K562 (cell line): ENCODE measurements at regions not wholly inside any gene's neighbourhood (a gene's known extent, or its start where the extent isn't known, plus 50 kb on each side); places are given as distances from the start of the nearest gene placed in this dataset.
A peak's percentile ranks its signal among the peaks of the same experiment; 100 is the strongest.

Source experiments
- BHLHE40 ChIP-seq: IDR thresholded peaks from 2 replicates; pipeline ENCODE4 v1.6.1; 2011; ENCODE audit warnings: low read length, improper control_type of control experiment
- CHD1 ChIP-seq: fragments of 200-600 bp; sonication (generic); IDR thresholded peaks from one replicate; pipeline ENCODE4 v1.6.1; 2012; ENCODE audit warnings: mild to moderate bottlenecking, moderate library complexity, low read length, inconsistent platforms
- EZH2 ChIP-seq: IDR thresholded peaks from 2 replicates; pipeline ENCODE4 v1.6.1; 2012; ENCODE audit warnings: low read depth, mild to moderate bottlenecking, inconsistent platforms, low read length, borderline replicate concordance
- FOXP1 ChIP-seq: sonication (generic); formaldehyde crosslinking; IDR thresholded peaks from 2 replicates; pipeline ENCODE4 v1.8.0; 2022; ENCODE audit warnings: mild to moderate bottlenecking, missing genetic modification reagents
- GATA2 ChIP-seq: sonication (generic); formaldehyde crosslinking; IDR thresholded peaks from 2 replicates; pipeline ENCODE4 v1.4.0; 2020; ENCODE audit warnings: mild to moderate bottlenecking, missing genetic modification reagents
- ID3 ChIP-seq, 2 experiments: fragments of 250-450 bp in 1 of 2; fragments of 450-650 bp in 1 of 2; sonication (Bioruptor Pico) in 1 of 2; IDR thresholded peaks; 2 replicates each; pipeline versions ENCODE4 v1.6.1 to v1.8.0; 2016 to 2021; ENCODE audit warnings: mild to moderate bottlenecking in 2 of 2, moderate library complexity in 2 of 2, missing compliant biosample characterization in 1 of 2, missing genetic modification characterization in 1 of 2
- MEIS2 ChIP-seq: fragments of 450-650 bp; IDR thresholded peaks from 2 replicates; pipeline ENCODE4 v1.6.1; 2014; ENCODE audit warnings: mild to moderate bottlenecking; ENCODE audit not compliant: partially characterized antibody
- NUFIP1 ChIP-seq: fragments of 450-650 bp; IDR thresholded peaks from 2 replicates; pipeline ENCODE4 v1.6.1; 2018; ENCODE audit not compliant: partially characterized antibody
- PHF21A ChIP-seq: fragments of 450-650 bp; IDR thresholded peaks from 2 replicates; pipeline ENCODE4 v1.6.1; 2017; ENCODE audit warnings: low read depth, borderline replicate concordance
- SMAD4 ChIP-seq: fragments of 250-450 bp; sonication (Bioruptor Pico); conservative IDR thresholded peaks from 2 replicates; pipeline ENCODE4 v1.8.0; 2021; ENCODE audit warnings: inconsistent platforms, mild to moderate bottlenecking, moderate library complexity
- SOX6 ChIP-seq: fragments of 450-650 bp; IDR thresholded peaks from 2 replicates; pipeline ENCODE4 v1.6.1; 2014; ENCODE audit warnings: mild to moderate bottlenecking
- ZNF609 ChIP-seq: sonication (generic); formaldehyde crosslinking; IDR thresholded peaks from 2 replicates; pipeline ENCODE4 v1.8.1; 2023; ENCODE audit warnings: missing genetic modification reagents, mild to moderate bottlenecking, borderline replicate concordance
- TF ChIP-seq, protein P1 (sequence below), 2 experiments: fragments of 450-650 bp; IDR thresholded peaks; 2 replicates each; pipeline ENCODE4 v1.6.1; 2018; ENCODE audit warnings: mild to moderate bottlenecking in 2 of 2, low read depth in 1 of 2; ENCODE audit not compliant: partially characterized antibody in 2 of 2
- TF ChIP-seq, protein P2 (sequence below): sonication (generic); formaldehyde crosslinking; IDR thresholded peaks from 2 replicates; pipeline ENCODE4 v1.5.0; 2020; ENCODE audit warnings: missing genetic modification reagents

GRCh38 chr15:77737238-77738037, 104.7 kb upstream of the LINGO1 start (continued):
- TF ChIP-seq MEIS2 (peak; percentile 76), ZNF609 (CRISPR knock-in tag) (no peak; the same call in 1 of the 2 replicates), SOX6 (peak; percentile 90), BHLHE40 (peak; percentile 86), SMAD4 (CRISPR knock-in tag) (peak; percentile 66; the same call in 1 of the 2 replicates), NUFIP1 (peak; percentile 78), FOXP1 (CRISPR knock-in tag) (peak; percentile 50; the same call in 1 of the 2 replicates), GATA2 (peak; percentile 82), PHF21A (0 out of 2 replicates have a peak, but pooled peaks have one; percentile 54), ID3 (CRISPR knock-in tag; IDR thresholded peaks at IDR 0.05) (no peak), ID3 (tag; IDR thresholded peaks at IDR 0.05) (peak; percentile 39; the same call in 1 of the 2 replicates), EZH2 (no peak), CHD1 (no peak)
- TF ChIP-seq, protein P1, sequence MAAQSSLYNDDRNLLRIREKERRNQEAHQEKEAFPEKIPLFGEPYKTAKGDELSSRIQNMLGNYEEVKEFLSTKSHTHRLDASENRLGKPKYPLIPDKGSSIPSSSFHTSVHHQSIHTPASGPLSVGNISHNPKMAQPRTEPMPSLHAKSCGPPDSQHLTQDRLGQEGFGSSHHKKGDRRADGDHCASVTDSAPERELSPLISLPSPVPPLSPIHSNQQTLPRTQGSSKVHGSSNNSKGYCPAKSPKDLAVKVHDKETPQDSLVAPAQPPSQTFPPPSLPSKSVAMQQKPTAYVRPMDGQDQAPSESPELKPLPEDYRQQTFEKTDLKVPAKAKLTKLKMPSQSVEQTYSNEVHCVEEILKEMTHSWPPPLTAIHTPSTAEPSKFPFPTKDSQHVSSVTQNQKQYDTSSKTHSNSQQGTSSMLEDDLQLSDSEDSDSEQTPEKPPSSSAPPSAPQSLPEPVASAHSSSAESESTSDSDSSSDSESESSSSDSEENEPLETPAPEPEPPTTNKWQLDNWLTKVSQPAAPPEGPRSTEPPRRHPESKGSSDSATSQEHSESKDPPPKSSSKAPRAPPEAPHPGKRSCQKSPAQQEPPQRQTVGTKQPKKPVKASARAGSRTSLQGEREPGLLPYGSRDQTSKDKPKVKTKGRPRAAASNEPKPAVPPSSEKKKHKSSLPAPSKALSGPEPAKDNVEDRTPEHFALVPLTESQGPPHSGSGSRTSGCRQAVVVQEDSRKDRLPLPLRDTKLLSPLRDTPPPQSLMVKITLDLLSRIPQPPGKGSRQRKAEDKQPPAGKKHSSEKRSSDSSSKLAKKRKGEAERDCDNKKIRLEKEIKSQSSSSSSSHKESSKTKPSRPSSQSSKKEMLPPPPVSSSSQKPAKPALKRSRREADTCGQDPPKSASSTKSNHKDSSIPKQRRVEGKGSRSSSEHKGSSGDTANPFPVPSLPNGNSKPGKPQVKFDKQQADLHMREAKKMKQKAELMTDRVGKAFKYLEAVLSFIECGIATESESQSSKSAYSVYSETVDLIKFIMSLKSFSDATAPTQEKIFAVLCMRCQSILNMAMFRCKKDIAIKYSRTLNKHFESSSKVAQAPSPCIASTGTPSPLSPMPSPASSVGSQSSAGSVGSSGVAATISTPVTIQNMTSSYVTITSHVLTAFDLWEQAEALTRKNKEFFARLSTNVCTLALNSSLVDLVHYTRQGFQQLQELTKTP (IDR thresholded peaks at IDR 0.05; ENCODE audit: low read depth in 1 of 2, partially characterized antibody in 2 of 2): peak in 1 of 2 experiments; percentile 60
- TF ChIP-seq, protein P2, sequence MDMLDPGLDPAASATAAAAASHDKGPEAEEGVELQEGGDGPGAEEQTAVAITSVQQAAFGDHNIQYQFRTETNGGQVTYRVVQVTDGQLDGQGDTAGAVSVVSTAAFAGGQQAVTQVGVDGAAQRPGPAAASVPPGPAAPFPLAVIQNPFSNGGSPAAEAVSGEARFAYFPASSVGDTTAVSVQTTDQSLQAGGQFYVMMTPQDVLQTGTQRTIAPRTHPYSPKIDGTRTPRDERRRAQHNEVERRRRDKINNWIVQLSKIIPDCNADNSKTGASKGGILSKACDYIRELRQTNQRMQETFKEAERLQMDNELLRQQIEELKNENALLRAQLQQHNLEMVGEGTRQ (CRISPR knock-in tag): peak; percentile 49; the same call in 1 of the 2 replicates
